H1 (cell line): ENCODE measurements at regions not wholly inside any gene's neighbourhood (a gene's known extent, or its start where the extent isn't known, plus 50 kb on each side); places are given as distances from the start of the nearest gene placed in this dataset.

Experiments
- CTCF ChIA-PET: fragments of 300-600 bp; sonication (Branson Sonifier 250); formaldehyde crosslinking; loops from one replicate; lab custom pipeline; 2021; ENCODE audit not compliant: partially characterized antibody; lab: Charles Lee
- POLR2A ChIA-PET: fragments of 300-600 bp; sonication (Branson Sonifier 250); formaldehyde crosslinking; loops from one replicate; lab custom pipeline; 2021; ENCODE audit warnings: inconsistent platforms; ENCODE audit not compliant: partially characterized antibody; lab: Charles Lee
- DNase-seq, 2 experiments: peaks; one replicate each; pipeline versions ENCODE4 v3.0.0 to v3.0.0-alpha.2; 2010 to 2022; ENCODE audit warnings: low spot score in 2 of 2, low read depth in 1 of 2, mixed read lengths in 1 of 2
- FAIRE-seq: peaks from 2 replicates; lab custom pipeline; 2011; peaks lifted over from hg19 to GRCh38; lab: Jason Lieb, UNC
- H2AFZ ChIP-seq: 2 replicates; pipeline ENCODE4 v1.8.1; 2012; ENCODE audit warnings: low read length, inconsistent platforms
- H2AK5ac ChIP-seq: 2 replicates; pipeline ENCODE4 v1.6.1; 2013; ENCODE audit warnings: low read depth, low read length
- H2BK120ac ChIP-seq: replicated peaks from 2 replicates; pipeline ENCODE3; 2013; ENCODE audit warnings: low read depth, low read length, inconsistent platforms
- H2BK12ac ChIP-seq: 2 replicates; pipeline ENCODE4 v1.6.1; 2013; ENCODE audit warnings: low read depth, low read length
- H2BK15ac ChIP-seq: 2 replicates; pipeline ENCODE4 v1.6.1; 2013; ENCODE audit warnings: low read length
- H2BK20ac ChIP-seq: 2 replicates; pipeline ENCODE4 v1.6.1; 2013; ENCODE audit warnings: low read length
- H2BK5ac ChIP-seq: 2 replicates; pipeline ENCODE4 v1.6.1; 2013; ENCODE audit warnings: low read depth, low read length
- H3K14ac ChIP-seq: 2 replicates; pipeline ENCODE4 v1.6.1; 2013; ENCODE audit warnings: inconsistent platforms; ENCODE audit not compliant: insufficient read length
- H3K18ac ChIP-seq: 2 replicates; pipeline ENCODE4 v1.6.1; 2013; ENCODE audit warnings: low read length; ENCODE audit errors: extremely low read depth
- H3K23ac ChIP-seq: 2 replicates; pipeline ENCODE4 v1.6.1; 2013; ENCODE audit warnings: inconsistent platforms; ENCODE audit not compliant: insufficient read length
- H3K23me2 ChIP-seq: 2 replicates; pipeline ENCODE4 v1.6.1; 2013; ENCODE audit warnings: low read depth, low read length
- H3K27ac ChIP-seq: 2 replicates; pipeline ENCODE4 v1.6.1; 2011; ENCODE audit warnings: low read depth, low read length, inconsistent platforms
- H3K27me3 ChIP-seq, 4 experiments: replicated peaks in 1 of 4; 1 replicate in 1 of 4; 2 replicates in 3 of 4; pipeline versions ENCODE4 v1.6.1 to v1.8.1; 2011 to 2013; ENCODE audit warnings: low read length in 3 of 4, mild to moderate bottlenecking in 3 of 4, inconsistent platforms in 2 of 4, mixed read lengths in 2 of 4, moderate library complexity in 1 of 4; ENCODE audit not compliant: control insufficient read depth in 3 of 4, insufficient read depth in 3 of 4; ENCODE audit errors: extremely low read depth in 1 of 4
- H3K36me3 ChIP-seq, 4 experiments: 2 replicates each; pipeline versions ENCODE4 v1.6.1 to v1.8.1; 2011 to 2013; ENCODE audit warnings: mild to moderate bottlenecking in 4 of 4, low read length in 3 of 4, moderate library complexity in 2 of 4, control low read depth in 1 of 4, inconsistent platforms in 1 of 4; ENCODE audit not compliant: insufficient read depth in 4 of 4, control insufficient read depth in 2 of 4
- H3K4ac ChIP-seq: replicated peaks from 2 replicates; pipeline ENCODE3; 2013; ENCODE audit warnings: low read length, low read depth, mixed read lengths, inconsistent platforms; ENCODE audit not compliant: insufficient read length
- H3K4me1 ChIP-seq, 4 experiments: replicated peaks in 1 of 4; 1 replicate in 1 of 4; 2 replicates in 3 of 4; pipeline versions ENCODE4 v1.6.1 to v1.8.1; 2011 to 2013; ENCODE audit warnings: low read length in 3 of 4, inconsistent platforms in 2 of 4, mixed read lengths in 1 of 4; ENCODE audit not compliant: insufficient read depth in 4 of 4, control insufficient read depth in 3 of 4
- H3K4me2 ChIP-seq, 2 experiments: 2 replicates each; pipeline versions ENCODE4 v1.6.1 to v1.8.1; 2011 to 2013; ENCODE audit warnings: low read depth in 2 of 2, low read length in 2 of 2, control low read depth in 1 of 2, inconsistent platforms in 1 of 2, mild to moderate bottlenecking in 1 of 2; ENCODE audit not compliant: insufficient read depth in 1 of 2
- H3K4me3 ChIP-seq, 4 experiments: fragments of 200-600, 300-600 bp in 1 of 4; sonication (generic), shearing (Covaris generic), sonication (Bioruptor Twin) in 1 of 4; 2 replicates each; pipeline versions ENCODE4 v1.5.1 to v1.8.1; 2011 to 2016; ENCODE audit warnings: low read length in 4 of 4, low read depth in 3 of 4, control low read depth in 2 of 4, inconsistent platforms in 2 of 4, mild to moderate bottlenecking in 2 of 4, mixed read lengths in 1 of 4, moderate library complexity in 1 of 4; ENCODE audit not compliant: insufficient read depth in 2 of 4; ENCODE audit errors: extremely low read depth in 1 of 4
- H3K56ac ChIP-seq: replicated peaks from 2 replicates; pipeline ENCODE3; 2013; ENCODE audit warnings: low read depth, mild to moderate bottlenecking, mixed read lengths, low read length, inconsistent platforms; ENCODE audit not compliant: insufficient read length
- H3K79me1 ChIP-seq: 2 replicates; pipeline ENCODE4 v1.6.1; 2013; ENCODE audit warnings: low read depth, low read length, control low read depth
- H3K79me2 ChIP-seq, 2 experiments: 2 replicates each; pipeline versions ENCODE4 v1.6.1 to v1.8.1; 2012 to 2013; ENCODE audit warnings: low read length in 2 of 2, mild to moderate bottlenecking in 2 of 2, inconsistent platforms in 1 of 2; ENCODE audit not compliant: insufficient read depth in 2 of 2, control insufficient read depth in 1 of 2
- H3K9ac ChIP-seq, 4 experiments: replicated peaks in 1 of 4; 1 replicate in 1 of 4; 2 replicates in 3 of 4; pipeline versions ENCODE4 v1.6.1 to v1.8.1; 2011 to 2013; ENCODE audit warnings: low read depth in 3 of 4, low read length in 3 of 4, control low read depth in 2 of 4, mild to moderate bottlenecking in 2 of 4, moderate library complexity in 2 of 4, inconsistent platforms in 1 of 4; ENCODE audit errors: extremely low read depth in 1 of 4
- H3K9me3 ChIP-seq, 2 experiments: 2 replicates each; pipeline versions ENCODE4 v1.6.1 to v1.8.1; 2012 to 2013; ENCODE audit warnings: mild to moderate bottlenecking in 2 of 2, moderate library complexity in 2 of 2, control low read depth in 1 of 2, inconsistent platforms in 1 of 2, low read depth in 1 of 2, low read length in 1 of 2, mixed read lengths in 1 of 2; ENCODE audit not compliant: insufficient read depth in 2 of 2
- H4K20me1 ChIP-seq, 2 experiments: replicated peaks in 1 of 2; 2 replicates each; pipeline versions ENCODE3 to v1.8.1; 2011 to 2013; ENCODE audit warnings: inconsistent platforms in 2 of 2, low read length in 2 of 2, mild to moderate bottlenecking in 1 of 2; ENCODE audit not compliant: insufficient read depth in 2 of 2, control insufficient read depth in 1 of 2
- H4K5ac ChIP-seq: 2 replicates; pipeline ENCODE4 v1.6.1; 2013; ENCODE audit warnings: low read length, low read depth, mixed read lengths, inconsistent platforms; ENCODE audit not compliant: insufficient read length
- H4K8ac ChIP-seq: 2 replicates; pipeline ENCODE4 v1.8.0; 2013; ENCODE audit warnings: mild to moderate bottlenecking, moderate library complexity, low read length, inconsistent platforms; ENCODE audit not compliant: insufficient read depth; ENCODE audit errors: extremely low read depth
- H4K91ac ChIP-seq: replicated peaks from 2 replicates; pipeline ENCODE3; 2013; ENCODE audit warnings: low read length, mixed read lengths, inconsistent platforms; ENCODE audit not compliant: insufficient read length
- EP300 ChIP-seq, 2 experiments: IDR thresholded peaks; 1 replicate in 1 of 2; 2 replicates in 1 of 2; pipeline ENCODE4 v1.6.1; 2011 to 2012; ENCODE audit warnings: low read depth in 2 of 2, low read length in 2 of 2, mild to moderate bottlenecking in 2 of 2, borderline replicate concordance in 1 of 2, inconsistent platforms in 1 of 2, moderate library complexity in 1 of 2
- GTF2F1 ChIP-seq: IDR thresholded peaks from 2 replicates; pipeline ENCODE4 v1.6.1; 2012; ENCODE audit warnings: low read depth, low read length, improper control_type of control experiment, borderline replicate concordance
- HDAC2 ChIP-seq, 2 experiments: fragments of 300-600 bp in 1 of 2; sonication (generic) in 1 of 2; IDR thresholded peaks; 2 replicates each; pipeline ENCODE4 v1.6.1; 2011 to 2012; ENCODE audit warnings: low read depth in 2 of 2, low read length in 2 of 2, mild to moderate bottlenecking in 2 of 2, moderate library complexity in 2 of 2, borderline replicate concordance in 1 of 2, inconsistent platforms in 1 of 2
- NANOG ChIP-seq: IDR thresholded peaks from 2 replicates; pipeline ENCODE4 v1.6.1; 2011; ENCODE audit warnings: low read length, low read depth, mild to moderate bottlenecking, inconsistent platforms; ENCODE audit not compliant: insufficient read depth, poor library complexity, severe bottlenecking
- POU5F1 ChIP-seq: IDR thresholded peaks from 2 replicates; pipeline ENCODE4 v1.6.1; 2011; ENCODE audit warnings: low read depth, mild to moderate bottlenecking, low read length, moderate library complexity
- RBBP5 ChIP-seq: IDR thresholded peaks from 2 replicates; pipeline ENCODE4 v1.7.1; 2012; ENCODE audit warnings: low read depth, mild to moderate bottlenecking, inconsistent platforms, low read length, moderate library complexity, borderline replicate concordance
- TCF12 ChIP-seq: IDR thresholded peaks from 2 replicates; pipeline ENCODE4 v1.6.1; 2011; ENCODE audit warnings: low read depth, mild to moderate bottlenecking, low read length
- WGBS, 2 experiments: shearing (Covaris generic) in 1 of 2; methylation state at CpG; one replicate each; pipeline versions ENCODE4 v1.1.6 to v1.1.7; 2013 to 2015; ENCODE audit warnings: low lambda C conversion rate in 2 of 2, mixed read lengths in 2 of 2, inconsistent platforms in 1 of 2, low coverage in 1 of 2, missing lambda C conversion rate in 1 of 2; ENCODE audit not compliant: insufficient replicate concordance in 2 of 2, insufficient coverage in 1 of 2, insufficient read length in 1 of 2; ENCODE audit errors: extremely low coverage in 1 of 2, missing lambda C conversion rate in 1 of 2; 5-methylcytosine and 5-hydroxymethylcytosine counted together

DNA sequence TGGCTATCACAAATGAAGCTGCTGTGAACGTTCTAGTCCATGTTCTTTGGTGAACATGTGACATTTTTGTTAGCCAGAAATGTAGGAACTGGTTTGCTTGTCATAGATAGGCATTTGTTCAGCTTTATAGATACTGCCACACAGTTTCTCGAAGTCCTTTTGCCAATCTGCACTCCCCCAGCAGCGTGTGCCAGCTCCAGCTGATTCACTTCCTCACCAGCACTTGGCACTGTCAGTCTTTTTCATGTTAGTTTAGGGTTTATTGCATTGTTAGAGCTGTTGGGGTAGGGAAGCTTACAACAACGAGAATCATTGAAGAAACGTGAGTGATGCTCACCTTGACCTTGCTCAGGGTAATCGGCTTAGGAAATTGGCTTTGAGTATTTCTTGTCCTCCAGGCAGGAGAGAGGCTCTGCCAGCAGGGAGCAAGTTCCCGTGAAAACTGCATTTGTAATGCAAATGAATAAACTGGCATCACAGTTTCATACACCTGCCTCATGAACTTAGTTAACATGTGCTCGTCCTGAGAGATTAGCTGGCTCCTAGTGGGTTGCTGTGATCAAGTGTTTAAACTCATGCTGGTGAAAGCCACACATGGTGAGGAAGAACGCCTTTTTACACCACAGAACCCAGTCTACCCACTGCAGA, 83.9 kb downstream of the ING1 start:
- peak overlapping the region; percentile 9 to 33; a peak in 2 of 4 replicates for H3K4me2 ChIP-seq
- DNase-seq (no peak), FAIRE-seq (peak; percentile 88)
- CTCF ChIA-PET, result interaction anchor here (0.7 to 1.4 kb wide), 6 partner anchors 11 to 270 kb away, joined by 3 to 5 read pairs (median 3); no protein-coding TSS in a partner anchor
- H3K79me1 ChIP-seq, result no peaks in the 10 kb centered on the region
- H2BK15ac ChIP-seq, result no peak overlapping the region
- H2BK5ac ChIP-seq, result no peak overlapping the region
- POLR2A ChIA-PET, result interaction anchor here (1.0 kb wide), 1 partner anchor 85 kb away, joined by 4 read pairs; no protein-coding TSS in a partner anchor
- no peak overlapping the region for H3K4ac ChIP-seq
- peaks cover 0 to 22% (median 12%) of the 10 kb centered on the region in 4 experiments; a peak in 4 of 7 replicates for H3K27me3 ChIP-seq
- H2AFZ ChIP-seq, result no peak overlapping the region
- H3K4me3 ChIP-seq, result no peak overlapping the region
- peaks cover 0 to 10% (median 9%) of the 10 kb centered on the region in 4 experiments; a peak in 6 of 7 replicates for H3K4me1 ChIP-seq
- H4K20me1 ChIP-seq, result no peaks in the 10 kb centered on the region
- no peaks in the 10 kb centered on the region for H3K79me2 ChIP-seq
- no peak overlapping the region for H2BK20ac ChIP-seq
- H4K91ac ChIP-seq, result no peak overlapping the region
- H4K5ac ChIP-seq, result no peak overlapping the region
- no peak overlapping the region for H3K27ac ChIP-seq
- H3K9me3 ChIP-seq, result no peaks in the 10 kb centered on the region
- H3K23me2 ChIP-seq, result no peaks in the 10 kb centered on the region
- no peak overlapping the region for H2BK120ac ChIP-seq
- H3K18ac ChIP-seq, result no peak overlapping the region
- no peak overlapping the region for H4K8ac ChIP-seq
- no peak overlapping the region for H3K9ac ChIP-seq
- no peak overlapping the region for H3K14ac ChIP-seq
- TF ChIP-seq GTF2F1 (no peak), HDAC2 (IDR thresholded peaks at IDR 0.05; ENCODE audit: borderline replicate concordance in 1 of 2, low read depth in 2 of 2, low read length in 2 of 2) (peak in 1 of 2 experiments; percentile 76; a peak in 1 of 4 replicates), EP300 (IDR thresholded peaks at IDR 0.05; ENCODE audit: borderline replicate concordance in 1 of 2, low read depth in 2 of 2, low read length in 2 of 2) (peak in 1 of 2 experiments; percentile 46; a peak in 1 of 3 replicates), NANOG (peak; percentile 35), POU5F1 (0 out of 2 replicates have a peak, but pooled peaks have one; percentile 11), RBBP5 (no peak), TCF12 (0 out of 2 replicates have a peak, but pooled peaks have one; percentile 64)
- H3K56ac ChIP-seq, result no peak overlapping the region
- H2AK5ac ChIP-seq, result no peak overlapping the region
- H3K36me3 ChIP-seq, result no peaks in the 10 kb centered on the region
- WGBS, 2 experiments, result 54% methylated on average over 9 of the region's 9 CpGs; no CpG with 5 or more reads in 1 of the 2 experiments
- H2BK12ac ChIP-seq, result no peak overlapping the region
- no peak overlapping the region for H3K23ac ChIP-seq
